HEK293 (cell line): ENCODE measurements at regions not wholly inside any gene's neighbourhood (a gene's known extent, or its start where the extent isn't known, plus 50 kb on each side); places are given as distances from the start of the nearest gene placed in this dataset.

Source experiments
- CTCF ChIA-PET: fragments of 350-600 bp; formaldehyde crosslinking; extraction: SDS; loops from one replicate; lab custom pipeline; 2021; ENCODE audit warnings: antibody characterized with exemption; lab: Yijun Ruan, JAX
- POLR2A ChIA-PET: fragments of 300-600 bp; formaldehyde crosslinking; extraction: SDS; loops from one replicate; lab custom pipeline; 2020; ENCODE audit warnings: antibody characterized with exemption, inconsistent platforms; lab: Yijun Ruan, JAX
- H3K27ac ChIP-seq: fragments of 200-500 bp; sonication (Bioruptor generic); 2 replicates; pipeline ENCODE4 v1.5.1; 2014; ENCODE audit warnings: low read depth, low read length, control low read depth, inconsistent platforms; ENCODE audit errors: extremely low read depth
- H3K36me3 ChIP-seq, 2 experiments: fragments of 200-500 bp in 1 of 2; sonication (Bioruptor generic) in 1 of 2; 1 replicate in 1 of 2; 2 replicates in 1 of 2; pipeline ENCODE4 v1.5.1; 2014 to 2017; ENCODE audit warnings: inconsistent platforms in 2 of 2, low read length in 2 of 2; ENCODE audit not compliant: control insufficient read depth in 2 of 2, insufficient read depth in 1 of 2
- H3K4me1 ChIP-seq: fragments of 200-500 bp; sonication (Bioruptor generic); 2 replicates; pipeline ENCODE4 v1.5.1; 2014; ENCODE audit warnings: mild to moderate bottlenecking, low read length, inconsistent platforms; ENCODE audit not compliant: control insufficient read depth, insufficient read depth
- H3K4me3 ChIP-seq: 2 replicates; pipeline ENCODE4 v1.5.1; 2011; ENCODE audit warnings: low read depth, mild to moderate bottlenecking, control low read depth, low read length, moderate library complexity
- H3K9me3 ChIP-seq: fragments of 200-500 bp; sonication (Bioruptor generic); 2 replicates; pipeline ENCODE4 v1.5.1; 2014; ENCODE audit warnings: low read depth, low read length, inconsistent platforms; ENCODE audit not compliant: control insufficient read depth, insufficient read depth
- FEZF1 ChIP-seq: fragments of 450-650 bp; formaldehyde crosslinking; IDR thresholded peaks from 2 replicates; pipeline ENCODE4 v1.5.1; 2016; ENCODE audit warnings: missing biosample characterization, missing genetic modification characterization
- MEIS1 ChIP-seq: sonication (generic); formaldehyde crosslinking; IDR thresholded peaks from 2 replicates; pipeline ENCODE4 v1.8.1; 2022; ENCODE audit warnings: missing genetic modification reagents, mild to moderate bottlenecking, borderline replicate concordance
- MYNN ChIP-seq: fragments of 450-650 bp; formaldehyde crosslinking; IDR thresholded peaks from 2 replicates; pipeline ENCODE4 v1.5.1; 2016; ENCODE audit warnings: missing biosample characterization, missing genetic modification characterization, borderline replicate concordance
- TRIM28 ChIP-seq: IDR thresholded peaks from 2 replicates; pipeline ENCODE4 v1.6.1; 2011; ENCODE audit warnings: low read length, control low read depth, borderline replicate concordance
- ZBTB21 ChIP-seq: fragments of 450-650 bp; formaldehyde crosslinking; IDR thresholded peaks from 2 replicates; pipeline ENCODE4 v1.5.1; 2017; ENCODE audit warnings: missing biosample characterization, missing genetic modification characterization
- ZNF155 ChIP-seq: fragments of 450-650 bp; formaldehyde crosslinking; IDR thresholded peaks from 2 replicates; pipeline ENCODE4 v1.5.1; 2016; ENCODE audit warnings: missing biosample characterization, missing genetic modification characterization
- ZNF214 ChIP-seq: fragments of 450-650 bp; formaldehyde crosslinking; IDR thresholded peaks from 2 replicates; pipeline ENCODE4 v1.5.1; 2017; ENCODE audit warnings: missing biosample characterization, mild to moderate bottlenecking, missing genetic modification characterization, borderline replicate concordance
- ZNF248 ChIP-seq: fragments of 450-650 bp; formaldehyde crosslinking; IDR thresholded peaks from 2 replicates; pipeline ENCODE4 v1.5.1; 2017; ENCODE audit warnings: missing biosample characterization, missing genetic modification characterization
- ZNF266 ChIP-seq: fragments of 450-650 bp; formaldehyde crosslinking; IDR thresholded peaks from 2 replicates; pipeline ENCODE4 v1.5.1; 2016; ENCODE audit warnings: missing biosample characterization, missing genetic modification characterization, low read depth
- ZNF335 ChIP-seq: fragments of 450-650 bp; formaldehyde crosslinking; conservative IDR thresholded peaks from 2 replicates; pipeline ENCODE4 v1.5.1; 2016; ENCODE audit warnings: missing biosample characterization, missing genetic modification characterization
- ZNF354C ChIP-seq: fragments of 450-650 bp; formaldehyde crosslinking; IDR thresholded peaks from 2 replicates; pipeline ENCODE4 v1.5.1; 2016; ENCODE audit warnings: missing biosample characterization, missing genetic modification characterization, low read depth, borderline replicate concordance
- ZNF423 ChIP-seq: fragments of 450-650 bp; formaldehyde crosslinking; IDR thresholded peaks from 2 replicates; pipeline ENCODE4 v1.5.1; 2016; ENCODE audit warnings: missing biosample characterization, missing genetic modification characterization
- ZNF433 ChIP-seq: fragments of 450-650 bp; formaldehyde crosslinking; IDR thresholded peaks from 2 replicates; pipeline ENCODE4 v1.5.1; 2016; ENCODE audit warnings: missing biosample characterization, missing genetic modification characterization, low read depth
- ZNF48 ChIP-seq: fragments of 450-650 bp; formaldehyde crosslinking; IDR thresholded peaks from 2 replicates; pipeline ENCODE4 v1.5.1; 2016; ENCODE audit warnings: missing biosample characterization, missing genetic modification characterization
- ZNF558 ChIP-seq: fragments of 450-650 bp; formaldehyde crosslinking; IDR thresholded peaks from 2 replicates; pipeline ENCODE4 v1.5.1; 2016; ENCODE audit warnings: missing biosample characterization, missing genetic modification characterization
- ZNF600 ChIP-seq: fragments of 450-650 bp; formaldehyde crosslinking; IDR thresholded peaks from 2 replicates; pipeline ENCODE4 v1.5.1; 2016; ENCODE audit warnings: missing biosample characterization, missing genetic modification characterization
- ZNF624 ChIP-seq: fragments of 450-650 bp; formaldehyde crosslinking; IDR thresholded peaks from 2 replicates; pipeline ENCODE4 v1.5.1; 2017; ENCODE audit warnings: missing biosample characterization, missing genetic modification characterization
- ZNF654 ChIP-seq: fragments of 450-650 bp; formaldehyde crosslinking; IDR thresholded peaks from 2 replicates; pipeline ENCODE4 v1.5.1; 2016; ENCODE audit warnings: low read depth, missing biosample characterization, missing genetic modification characterization
- ZNF707 ChIP-seq: fragments of 450-650 bp; formaldehyde crosslinking; IDR thresholded peaks from 2 replicates; pipeline ENCODE4 v1.5.1; 2016; ENCODE audit warnings: missing biosample characterization, missing genetic modification characterization
- ZSCAN23 ChIP-seq: fragments of 450-650 bp; formaldehyde crosslinking; IDR thresholded peaks from 2 replicates; pipeline ENCODE4 v1.5.1; 2016; ENCODE audit warnings: missing biosample characterization, missing genetic modification characterization
- TF ChIP-seq, protein P1 (sequence below): fragments of 450-650 bp; IDR thresholded peaks from 2 replicates; pipeline ENCODE4 v1.5.1; 2018; ENCODE audit warnings: missing biosample characterization, mild to moderate bottlenecking, missing genetic modification characterization
- TF ChIP-seq, protein P2 (sequence below): fragments of 450-650 bp; formaldehyde crosslinking; IDR thresholded peaks from 2 replicates; pipeline ENCODE4 v1.5.1; 2017; ENCODE audit warnings: missing biosample characterization, missing genetic modification characterization
- TF ChIP-seq, protein P3 (sequence below): fragments of 450-650 bp; formaldehyde crosslinking; IDR thresholded peaks from 2 replicates; pipeline ENCODE4 v1.5.1; 2016; ENCODE audit warnings: missing biosample characterization, missing genetic modification characterization, borderline replicate concordance
- TF ChIP-seq, protein P4 (sequence below): fragments of 450-650 bp; formaldehyde crosslinking; IDR thresholded peaks from 2 replicates; pipeline ENCODE4 v1.5.1; 2016; ENCODE audit warnings: missing biosample characterization, missing genetic modification characterization, low read depth

DNA sequence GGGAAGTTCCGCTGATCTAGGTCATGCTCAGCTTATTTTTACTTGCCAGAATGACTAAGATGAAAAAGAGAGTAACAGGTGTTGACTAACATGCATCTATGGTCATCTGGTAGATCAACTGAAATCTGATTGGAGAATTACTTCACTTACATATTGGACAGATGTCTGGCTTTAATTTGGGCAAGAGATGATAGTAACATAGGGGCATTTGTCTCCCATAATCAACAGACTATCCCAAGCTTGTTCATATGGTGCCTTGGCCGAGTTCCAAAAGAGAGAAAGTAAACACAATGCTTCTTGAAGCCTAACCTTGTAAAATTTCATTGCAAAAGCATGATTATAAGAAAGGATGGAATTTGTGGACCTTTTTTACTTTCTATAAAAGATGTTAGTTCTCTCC, 503.7 kb downstream of the ADCYAP1 start:
- Histone ChIP-seq H3K36me3 (no peaks in the 10 kb centered on the region), H3K9me3 (no peaks in the 10 kb centered on the region), H3K4me1 (no peaks in the 10 kb centered on the region), H3K27ac (no peak overlapping the region), H3K4me3 (no peak overlapping the region)
- POLR2A ChIA-PET = no interaction called here
- CTCF ChIA-PET = interaction anchor here (0.7 kb wide), 1 partner anchor 896 kb away, joined by 3 read pairs; no protein-coding TSS in a partner anchor
- TF ChIP-seq ZNF214 (tag by site-specific recombination) (no peak), ZNF266 (no peak), FEZF1 (tag by site-specific recombination) (no peak), ZNF248 (no peak), ZBTB21 (tag by site-specific recombination) (no peak), ZNF423 (no peak)
- TF ChIP-seq, protein P1, sequence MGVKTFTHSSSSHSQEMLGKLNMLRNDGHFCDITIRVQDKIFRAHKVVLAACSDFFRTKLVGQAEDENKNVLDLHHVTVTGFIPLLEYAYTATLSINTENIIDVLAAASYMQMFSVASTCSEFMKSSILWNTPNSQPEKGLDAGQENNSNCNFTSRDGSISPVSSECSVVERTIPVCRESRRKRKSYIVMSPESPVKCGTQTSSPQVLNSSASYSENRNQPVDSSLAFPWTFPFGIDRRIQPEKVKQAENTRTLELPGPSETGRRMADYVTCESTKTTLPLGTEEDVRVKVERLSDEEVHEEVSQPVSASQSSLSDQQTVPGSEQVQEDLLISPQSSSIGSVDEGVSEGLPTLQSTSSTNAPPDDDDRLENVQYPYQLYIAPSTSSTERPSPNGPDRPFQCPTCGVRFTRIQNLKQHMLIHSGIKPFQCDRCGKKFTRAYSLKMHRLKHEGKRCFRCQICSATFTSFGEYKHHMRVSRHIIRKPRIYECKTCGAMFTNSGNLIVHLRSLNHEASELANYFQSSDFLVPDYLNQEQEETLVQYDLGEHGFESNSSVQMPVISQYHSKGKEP (tag by site-specific recombination) = no peak
- TF ChIP-seq, all 188 proteins: peak for 0

DNA sequence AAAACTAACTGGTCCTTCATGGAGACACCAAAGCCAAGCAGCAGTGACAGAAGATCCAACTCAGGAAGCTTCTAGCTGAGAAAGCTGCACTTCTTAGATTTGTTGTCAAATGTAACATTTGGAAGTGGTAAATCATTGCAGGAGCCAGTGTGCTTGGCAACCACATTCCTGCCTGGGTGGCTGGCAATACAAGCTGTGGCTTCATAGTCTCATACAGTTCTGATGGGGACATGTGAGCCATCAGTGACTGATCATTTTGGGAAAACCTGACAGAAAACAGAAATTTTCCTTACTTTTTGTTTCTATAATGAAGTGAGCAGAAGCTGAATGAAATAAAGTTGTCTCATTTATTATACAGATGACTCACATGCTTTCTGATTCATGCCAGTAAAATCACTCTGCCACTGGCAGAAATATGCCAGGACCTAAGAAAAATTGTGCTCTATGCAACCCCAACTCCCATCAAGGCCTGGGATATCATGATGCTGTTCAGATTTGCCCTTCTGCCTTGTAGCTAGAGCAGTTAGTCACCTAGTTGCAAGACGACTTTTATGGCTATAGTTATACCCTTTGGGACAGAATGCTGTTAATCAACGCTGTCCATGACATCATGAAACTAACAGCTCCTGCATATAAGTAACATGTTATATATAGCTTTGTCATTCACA, 508.1 kb downstream of the ADCYAP1 start:
- ChIA-PET CTCF (interaction anchor here (0.6 kb wide), 1 partner anchor 252 kb away, joined by 3 read pairs; no protein-coding TSS in a partner anchor), POLR2A (no interaction called here)
- Histone ChIP-seq H3K9me3 (no peaks in the 10 kb centered on the region), H3K4me1 (no peaks in the 10 kb centered on the region), H3K4me3 (no peak overlapping the region), H3K27ac (no peak overlapping the region), H3K36me3 (no peaks in the 10 kb centered on the region)
- TF ChIP-seq ZNF354C (tag by site-specific recombination) = no peak
- no peak for TF ChIP-seq ZNF654 (tag by site-specific recombination)
- no peak for TF ChIP-seq ZNF707 (tag by site-specific recombination)

DNA sequence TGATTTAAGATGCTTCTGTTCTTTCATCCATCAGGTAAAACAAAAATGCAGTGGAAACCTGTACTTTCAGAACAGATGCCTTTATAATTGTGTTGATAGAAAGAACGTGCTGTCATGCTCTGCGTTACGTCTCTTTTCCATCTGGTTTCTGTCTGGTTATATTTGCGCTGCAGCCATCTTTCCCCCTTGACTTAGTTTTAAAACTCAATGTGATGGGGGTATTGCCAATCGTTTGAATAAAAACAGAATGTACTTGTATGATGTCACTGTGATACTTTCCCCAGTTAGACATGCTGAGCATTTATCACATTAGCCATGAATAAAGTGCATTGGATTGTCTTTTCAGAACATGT, 508.6 kb downstream of the ADCYAP1 start:
- H3K4me3 ChIP-seq = no peak overlapping the region
- ChIA-PET CTCF (interaction anchor here (0.6 kb wide), 1 partner anchor 253 kb away, joined by 3 read pairs; no protein-coding TSS in a partner anchor), POLR2A (no interaction called here)
- H3K27ac ChIP-seq = no peak overlapping the region
- no peaks in the 10 kb centered on the region for H3K4me1 ChIP-seq
- TF ChIP-seq, protein P2, sequence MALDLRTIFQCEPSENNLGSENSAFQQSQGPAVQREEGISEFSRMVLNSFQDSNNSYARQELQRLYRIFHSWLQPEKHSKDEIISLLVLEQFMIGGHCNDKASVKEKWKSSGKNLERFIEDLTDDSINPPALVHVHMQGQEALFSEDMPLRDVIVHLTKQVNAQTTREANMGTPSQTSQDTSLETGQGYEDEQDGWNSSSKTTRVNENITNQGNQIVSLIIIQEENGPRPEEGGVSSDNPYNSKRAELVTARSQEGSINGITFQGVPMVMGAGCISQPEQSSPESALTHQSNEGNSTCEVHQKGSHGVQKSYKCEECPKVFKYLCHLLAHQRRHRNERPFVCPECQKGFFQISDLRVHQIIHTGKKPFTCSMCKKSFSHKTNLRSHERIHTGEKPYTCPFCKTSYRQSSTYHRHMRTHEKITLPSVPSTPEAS = no peak
- no peak for TF ChIP-seq TRIM28
- no peak for TF ChIP-seq ZNF433 (tag by site-specific recombination)
- TF ChIP-seq MEIS1 (CRISPR knock-in tag) = no peak
- TF ChIP-seq, protein P3, sequence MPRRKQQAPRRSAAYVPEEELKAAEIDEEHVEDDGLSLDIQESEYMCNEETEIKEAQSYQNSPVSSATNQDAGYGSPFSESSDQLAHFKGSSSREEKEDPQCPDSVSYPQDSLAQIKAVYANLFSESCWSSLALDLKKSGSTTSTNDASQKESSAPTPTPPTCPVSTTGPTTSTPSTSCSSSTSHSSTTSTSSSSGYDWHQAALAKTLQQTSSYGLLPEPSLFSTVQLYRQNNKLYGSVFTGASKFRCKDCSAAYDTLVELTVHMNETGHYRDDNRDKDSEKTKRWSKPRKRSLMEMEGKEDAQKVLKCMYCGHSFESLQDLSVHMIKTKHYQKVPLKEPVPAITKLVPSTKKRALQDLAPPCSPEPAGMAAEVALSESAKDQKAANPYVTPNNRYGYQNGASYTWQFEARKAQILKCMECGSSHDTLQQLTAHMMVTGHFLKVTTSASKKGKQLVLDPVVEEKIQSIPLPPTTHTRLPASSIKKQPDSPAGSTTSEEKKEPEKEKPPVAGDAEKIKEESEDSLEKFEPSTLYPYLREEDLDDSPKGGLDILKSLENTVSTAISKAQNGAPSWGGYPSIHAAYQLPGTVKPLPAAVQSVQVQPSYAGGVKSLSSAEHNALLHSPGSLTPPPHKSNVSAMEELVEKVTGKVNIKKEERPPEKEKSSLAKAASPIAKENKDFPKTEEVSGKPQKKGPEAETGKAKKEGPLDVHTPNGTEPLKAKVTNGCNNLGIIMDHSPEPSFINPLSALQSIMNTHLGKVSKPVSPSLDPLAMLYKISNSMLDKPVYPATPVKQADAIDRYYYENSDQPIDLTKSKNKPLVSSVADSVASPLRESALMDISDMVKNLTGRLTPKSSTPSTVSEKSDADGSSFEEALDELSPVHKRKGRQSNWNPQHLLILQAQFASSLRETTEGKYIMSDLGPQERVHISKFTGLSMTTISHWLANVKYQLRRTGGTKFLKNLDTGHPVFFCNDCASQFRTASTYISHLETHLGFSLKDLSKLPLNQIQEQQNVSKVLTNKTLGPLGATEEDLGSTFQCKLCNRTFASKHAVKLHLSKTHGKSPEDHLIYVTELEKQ (tag by site-specific recombination) = no peak
- TF ChIP-seq ZSCAN23 = no peak
- TF ChIP-seq ZNF155 = no peak
- TF ChIP-seq ZNF558 (tag by site-specific recombination) = no peak
- TF ChIP-seq ZNF654 (tag by site-specific recombination) = no peak
- TF ChIP-seq ZNF48 (tag by site-specific recombination) = no peak
- TF ChIP-seq ZNF600 (tag by site-specific recombination) = no peak
- TF ChIP-seq ZNF624 (tag by site-specific recombination) = no peak
- TF ChIP-seq, protein P4, sequence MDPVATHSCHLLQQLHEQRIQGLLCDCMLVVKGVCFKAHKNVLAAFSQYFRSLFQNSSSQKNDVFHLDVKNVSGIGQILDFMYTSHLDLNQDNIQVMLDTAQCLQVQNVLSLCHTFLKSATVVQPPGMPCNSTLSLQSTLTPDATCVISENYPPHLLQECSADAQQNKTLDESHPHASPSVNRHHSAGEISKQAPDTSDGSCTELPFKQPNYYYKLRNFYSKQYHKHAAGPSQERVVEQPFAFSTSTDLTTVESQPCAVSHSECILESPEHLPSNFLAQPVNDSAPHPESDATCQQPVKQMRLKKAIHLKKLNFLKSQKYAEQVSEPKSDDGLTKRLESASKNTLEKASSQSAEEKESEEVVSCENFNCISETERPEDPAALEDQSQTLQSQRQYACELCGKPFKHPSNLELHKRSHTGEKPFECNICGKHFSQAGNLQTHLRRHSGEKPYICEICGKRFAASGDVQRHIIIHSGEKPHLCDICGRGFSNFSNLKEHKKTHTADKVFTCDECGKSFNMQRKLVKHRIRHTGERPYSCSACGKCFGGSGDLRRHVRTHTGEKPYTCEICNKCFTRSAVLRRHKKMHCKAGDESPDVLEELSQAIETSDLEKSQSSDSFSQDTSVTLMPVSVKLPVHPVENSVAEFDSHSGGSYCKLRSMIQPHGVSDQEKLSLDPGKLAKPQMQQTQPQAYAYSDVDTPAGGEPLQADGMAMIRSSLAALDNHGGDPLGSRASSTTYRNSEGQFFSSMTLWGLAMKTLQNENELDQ (tag by site-specific recombination) = no peak
- no peak for TF ChIP-seq ZNF335 (tag by site-specific recombination)
- TF ChIP-seq MYNN (tag by site-specific recombination) = no peak
- H3K36me3 ChIP-seq = no peaks in the 10 kb centered on the region
- H3K9me3 ChIP-seq = no peaks in the 10 kb centered on the region
